Brain microvascular endothelial cell (primary cell): ENCODE measurements at regions not wholly inside any gene's neighbourhood (a gene's known extent, or its start where the extent isn't known, plus 50 kb on each side); places are given as distances from the start of the nearest gene placed in this dataset.

Source experiments
- DNase-seq: peaks from one replicate; pipeline ENCODE4 v3.0.0-alpha.2; 2020
- H3K27ac ChIP-seq: fragments of 250-450 bp; sonication (Bioruptor Pico); 2 replicates; pipeline ENCODE4 v1.5.1; 2020; ENCODE audit warnings: mild to moderate bottlenecking, moderate library complexity
- H3K27me3 ChIP-seq: fragments of 250-450 bp; sonication (Bioruptor Pico); replicated peaks from 2 replicates; pipeline ENCODE4 v1.5.1; 2020; ENCODE audit warnings: mild to moderate bottlenecking
- H3K36me3 ChIP-seq: fragments of 250-450 bp; sonication (Bioruptor Pico); replicated peaks from 2 replicates; pipeline ENCODE4 v1.5.1; 2020; ENCODE audit warnings: mild to moderate bottlenecking
- H3K4me3 ChIP-seq: 2 replicates; pipeline ENCODE4 v1.5.1; 2011; ENCODE audit warnings: low read depth, mild to moderate bottlenecking, control low read depth, low read length, moderate library complexity
- in situ Hi-C: cut with HindIII; loops from 2 replicates; pipeline ENCODE4 v1.10.0; 2017; ENCODE audit warnings: low sequenced_read_pairs, low pct_ligation_motif_present
- TF ChIP-seq, protein P1 (sequence below): IDR thresholded peaks from 2 replicates; pipeline ENCODE4 v1.5.1; 2011; ENCODE audit warnings: low read depth, mild to moderate bottlenecking, moderate library complexity, low read length, control low read depth, inconsistent platforms; ENCODE audit errors: missing control alignments

DNA sequence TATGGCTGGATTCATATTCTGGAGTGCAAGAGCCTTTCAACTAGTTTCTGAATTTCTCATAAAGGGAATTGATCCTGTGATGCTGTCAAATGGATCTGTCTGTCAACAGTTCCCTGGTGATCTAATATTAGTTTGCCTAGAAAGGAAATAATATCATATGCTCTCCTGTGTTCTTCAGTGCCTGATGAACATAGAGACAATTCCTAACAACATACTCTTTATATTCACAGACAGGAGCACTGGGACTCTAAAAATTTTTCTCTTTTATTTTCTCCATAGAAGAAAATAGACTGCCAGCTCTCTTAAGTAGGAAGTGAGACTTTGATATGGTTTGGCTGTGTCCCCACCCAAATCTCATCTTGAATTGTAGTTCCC lies 259.7 kb downstream of the TMX3 start:
- in situ Hi-C loops: no loop called here

DNA sequence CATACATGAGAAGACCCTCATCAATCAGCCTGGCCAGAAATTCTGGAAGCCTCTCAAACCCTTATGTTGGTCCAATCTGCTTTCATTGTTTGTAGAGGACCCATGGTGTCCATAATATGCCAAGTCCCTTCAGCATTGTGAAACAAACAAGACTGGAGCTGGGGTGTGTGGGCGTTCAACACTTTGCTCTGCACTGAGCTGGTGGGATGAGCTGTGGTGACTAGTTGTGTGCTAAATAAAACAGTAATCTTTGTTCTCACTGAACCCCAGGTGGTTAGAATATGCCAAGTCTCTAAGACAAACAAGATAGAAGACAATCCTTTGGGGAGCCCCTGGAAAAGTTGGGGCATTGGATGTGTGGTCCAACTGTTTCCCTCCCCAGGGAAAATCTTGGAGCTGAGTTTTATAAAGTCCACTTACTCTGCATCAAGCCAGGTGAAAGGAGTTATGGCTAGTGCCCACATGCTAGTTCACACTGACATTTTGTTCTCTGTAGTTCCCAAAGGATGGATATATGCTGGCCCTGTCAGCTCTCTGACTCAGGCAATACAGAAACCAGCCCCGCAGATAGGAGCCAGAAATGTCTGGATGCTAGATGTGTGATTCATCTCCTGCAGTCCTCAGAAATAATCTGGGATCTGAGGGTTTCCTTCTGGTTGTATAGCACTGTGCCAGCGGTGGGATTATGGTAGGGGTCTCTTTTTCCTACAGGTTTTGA lies 260.2 kb downstream of the TMX3 start:
- H3K27ac ChIP-seq: peak overlapping the region; percentile 51
- no peaks in the 10 kb centered on the region for H3K27me3 ChIP-seq
- TF ChIP-seq, protein P1, sequence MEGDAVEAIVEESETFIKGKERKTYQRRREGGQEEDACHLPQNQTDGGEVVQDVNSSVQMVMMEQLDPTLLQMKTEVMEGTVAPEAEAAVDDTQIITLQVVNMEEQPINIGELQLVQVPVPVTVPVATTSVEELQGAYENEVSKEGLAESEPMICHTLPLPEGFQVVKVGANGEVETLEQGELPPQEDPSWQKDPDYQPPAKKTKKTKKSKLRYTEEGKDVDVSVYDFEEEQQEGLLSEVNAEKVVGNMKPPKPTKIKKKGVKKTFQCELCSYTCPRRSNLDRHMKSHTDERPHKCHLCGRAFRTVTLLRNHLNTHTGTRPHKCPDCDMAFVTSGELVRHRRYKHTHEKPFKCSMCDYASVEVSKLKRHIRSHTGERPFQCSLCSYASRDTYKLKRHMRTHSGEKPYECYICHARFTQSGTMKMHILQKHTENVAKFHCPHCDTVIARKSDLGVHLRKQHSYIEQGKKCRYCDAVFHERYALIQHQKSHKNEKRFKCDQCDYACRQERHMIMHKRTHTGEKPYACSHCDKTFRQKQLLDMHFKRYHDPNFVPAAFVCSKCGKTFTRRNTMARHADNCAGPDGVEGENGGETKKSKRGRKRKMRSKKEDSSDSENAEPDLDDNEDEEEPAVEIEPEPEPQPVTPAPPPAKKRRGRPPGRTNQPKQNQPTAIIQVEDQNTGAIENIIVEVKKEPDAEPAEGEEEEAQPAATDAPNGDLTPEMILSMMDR: no peak
- no peak overlapping the region for H3K4me3 ChIP-seq
- peak; percentile 87 for DNase-seq
- H3K36me3 ChIP-seq: no peaks in the 10 kb centered on the region
- in situ Hi-C loops: no loop called here

More for the DNA sequence above, 259.7 kb downstream of the TMX3 start:
- DNase-seq: no peak
- Histone ChIP-seq H3K27me3 (no peaks in the 10 kb centered on the region), H3K4me3 (no peak overlapping the region), H3K36me3 (no peaks in the 10 kb centered on the region), H3K27ac (peak overlapping the region; percentile 38)
- TF ChIP-seq, protein P1: no peak

DNA sequence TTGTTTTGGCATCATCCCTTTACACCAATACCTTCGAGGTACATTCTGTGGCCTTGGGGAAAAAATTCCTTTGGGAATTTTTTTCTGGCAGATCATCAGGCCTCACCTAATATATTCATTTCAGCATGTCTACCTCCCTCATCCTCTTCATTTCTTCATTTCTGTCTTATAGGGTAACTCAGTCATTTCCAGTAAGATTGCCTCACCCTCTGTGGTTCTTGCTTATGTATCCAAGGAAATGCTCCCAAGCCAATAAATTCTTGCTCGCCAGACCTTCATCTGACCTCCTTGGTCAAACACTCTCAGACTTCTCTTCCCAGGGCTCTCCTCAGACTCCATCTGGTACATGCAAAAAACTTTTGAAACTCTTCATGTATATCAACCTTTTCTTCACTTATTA lies 265.6 kb downstream of the TMX3 start:
- in situ Hi-C loops: no loop called here
- Histone ChIP-seq H3K36me3 (no peaks in the 10 kb centered on the region), H3K4me3 (no peak overlapping the region), H3K27ac (peak overlapping the region; percentile 69), H3K27me3 (no peaks in the 10 kb centered on the region)
- TF ChIP-seq, protein P1: no peak
- peak; percentile 77 for DNase-seq

DNA sequence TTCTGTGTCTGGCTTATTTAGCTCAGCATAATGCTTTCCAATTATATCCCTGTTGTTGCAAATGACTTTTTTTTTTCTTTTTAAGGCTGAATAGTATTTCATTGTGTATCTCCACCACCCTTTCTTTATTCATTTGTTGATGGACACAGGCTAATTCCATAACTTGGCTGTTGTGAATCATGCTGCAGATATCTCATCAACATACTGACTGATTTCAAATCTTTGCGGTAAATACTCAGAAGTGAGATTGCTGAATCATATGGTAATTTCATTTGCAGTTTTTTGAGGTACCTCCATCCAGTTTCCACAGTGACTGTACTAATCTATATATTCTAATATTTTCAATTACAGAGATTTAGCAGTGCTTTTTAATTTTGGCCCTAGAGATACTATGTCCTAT lies 266.2 kb downstream of the TMX3 start:
- H3K27ac ChIP-seq: peak overlapping the region; percentile 69
- no peaks in the 10 kb centered on the region for H3K36me3 ChIP-seq
- peak; percentile 71 for DNase-seq
- H3K27me3 ChIP-seq: no peaks in the 10 kb centered on the region
- TF ChIP-seq, protein P1: no peak
- in situ Hi-C loops: no loop called here
- H3K4me3 ChIP-seq: no peak overlapping the region

DNA sequence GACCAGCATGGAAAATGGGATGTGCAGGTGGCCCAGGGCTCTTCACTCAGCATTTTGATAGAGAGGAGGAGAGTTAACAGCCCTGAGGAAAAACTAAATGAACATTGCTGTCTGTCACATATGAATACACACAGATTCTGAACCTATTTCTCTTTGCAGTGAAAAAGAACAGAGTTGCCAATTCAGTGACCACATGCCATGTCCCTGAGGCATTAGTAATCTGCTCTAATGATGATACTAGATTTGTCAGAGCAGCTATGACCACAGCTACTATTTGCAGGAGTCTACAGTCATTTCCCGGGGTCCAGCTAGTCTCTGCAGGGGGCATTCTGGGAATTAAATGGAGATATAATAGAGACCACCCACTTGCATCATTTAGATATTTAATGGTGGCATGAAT lies 267.6 kb downstream of the TMX3 start:
- Histone ChIP-seq H3K27ac (no peak overlapping the region), H3K4me3 (no peak overlapping the region), H3K36me3 (no peaks in the 10 kb centered on the region), H3K27me3 (no peaks in the 10 kb centered on the region)
- in situ Hi-C loops: no loop called here
- TF ChIP-seq, protein P1: no peak
- DNase-seq: no peak
